ENCODE measurements at regions not wholly inside any gene's neighbourhood (a gene's known extent, or its start where the extent isn't known, plus 50 kb on each side); places are given as distances from the start of the nearest gene placed in this dataset.

DNA sequence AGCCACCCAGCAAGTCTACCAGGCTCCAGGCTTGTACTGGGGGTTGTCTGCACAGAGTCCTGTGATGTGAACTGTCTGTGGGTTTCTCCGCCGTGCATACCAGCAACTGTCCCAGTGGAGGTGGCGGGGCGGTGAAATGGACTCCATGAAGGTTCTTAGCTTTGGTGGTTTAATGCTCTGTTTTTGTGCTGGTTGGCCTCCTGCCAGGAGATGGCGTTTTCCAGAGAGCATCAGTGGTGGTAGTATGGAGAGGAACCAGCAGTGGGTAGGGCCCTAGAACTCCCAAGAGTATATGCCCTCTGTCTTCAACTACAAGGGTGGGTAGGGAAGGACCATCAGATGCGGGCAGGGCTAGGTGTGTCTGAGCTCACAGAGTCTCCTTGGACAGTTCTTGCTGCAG, 303.8 kb downstream of the TMEM121 start:
- DNase-seq (no peak), ATAC-seq (no peak)
- TF ChIP-seq, protein P1, sequence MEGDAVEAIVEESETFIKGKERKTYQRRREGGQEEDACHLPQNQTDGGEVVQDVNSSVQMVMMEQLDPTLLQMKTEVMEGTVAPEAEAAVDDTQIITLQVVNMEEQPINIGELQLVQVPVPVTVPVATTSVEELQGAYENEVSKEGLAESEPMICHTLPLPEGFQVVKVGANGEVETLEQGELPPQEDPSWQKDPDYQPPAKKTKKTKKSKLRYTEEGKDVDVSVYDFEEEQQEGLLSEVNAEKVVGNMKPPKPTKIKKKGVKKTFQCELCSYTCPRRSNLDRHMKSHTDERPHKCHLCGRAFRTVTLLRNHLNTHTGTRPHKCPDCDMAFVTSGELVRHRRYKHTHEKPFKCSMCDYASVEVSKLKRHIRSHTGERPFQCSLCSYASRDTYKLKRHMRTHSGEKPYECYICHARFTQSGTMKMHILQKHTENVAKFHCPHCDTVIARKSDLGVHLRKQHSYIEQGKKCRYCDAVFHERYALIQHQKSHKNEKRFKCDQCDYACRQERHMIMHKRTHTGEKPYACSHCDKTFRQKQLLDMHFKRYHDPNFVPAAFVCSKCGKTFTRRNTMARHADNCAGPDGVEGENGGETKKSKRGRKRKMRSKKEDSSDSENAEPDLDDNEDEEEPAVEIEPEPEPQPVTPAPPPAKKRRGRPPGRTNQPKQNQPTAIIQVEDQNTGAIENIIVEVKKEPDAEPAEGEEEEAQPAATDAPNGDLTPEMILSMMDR (IDR thresholded peaks at IDR 0.05) = no peak
- H3K27ac ChIP-seq = no peak overlapping the region
- intact Hi-C loops (cut with DNase I) = no loop called here
- H3K36me3 ChIP-seq = no peaks in the 10 kb centered on the region
- H3K9me3 ChIP-seq = no peaks in the 10 kb centered on the region
- no peaks in the 10 kb centered on the region for H3K4me1 ChIP-seq
- H3K27me3 ChIP-seq (ENCODE audit: low read depth) = peaks cover 5% of the 10 kb centered on the region
- no peak overlapping the region for H3K4me3 ChIP-seq

DNA sequence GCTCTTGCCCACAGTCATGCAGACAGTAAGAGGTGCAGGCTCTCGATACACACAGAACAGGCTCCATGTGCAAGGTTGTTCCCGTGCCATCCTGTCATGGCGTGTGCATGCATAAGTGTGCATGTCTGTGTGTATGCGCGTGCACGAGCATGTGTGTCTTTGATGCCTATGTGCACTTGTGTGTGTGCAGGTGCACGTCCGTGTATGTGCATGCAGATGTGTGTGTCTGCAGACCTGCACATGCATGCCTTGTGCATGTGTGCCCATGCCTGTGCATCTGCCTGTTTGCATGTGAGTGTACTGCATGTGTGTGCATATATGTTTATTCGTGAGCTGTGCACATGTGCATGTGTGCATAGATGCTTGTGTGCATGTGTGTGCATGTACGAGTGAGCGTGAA, 309.8 kb downstream of the TMEM121 start:
- Histone ChIP-seq H3K27me3 (ENCODE audit: low read depth) (no peaks in the 10 kb centered on the region), H3K27ac (no peak overlapping the region), H3K36me3 (no peaks in the 10 kb centered on the region), H3K9me3 (no peaks in the 10 kb centered on the region), H3K4me3 (no peak overlapping the region), H3K4me1 (no peaks in the 10 kb centered on the region)
- TF ChIP-seq, protein P1 (IDR thresholded peaks at IDR 0.05) = no peak
- ATAC-seq = no peak
- intact Hi-C loops (cut with DNase I) = no loop called here
- DNase-seq = no peak

DNA sequence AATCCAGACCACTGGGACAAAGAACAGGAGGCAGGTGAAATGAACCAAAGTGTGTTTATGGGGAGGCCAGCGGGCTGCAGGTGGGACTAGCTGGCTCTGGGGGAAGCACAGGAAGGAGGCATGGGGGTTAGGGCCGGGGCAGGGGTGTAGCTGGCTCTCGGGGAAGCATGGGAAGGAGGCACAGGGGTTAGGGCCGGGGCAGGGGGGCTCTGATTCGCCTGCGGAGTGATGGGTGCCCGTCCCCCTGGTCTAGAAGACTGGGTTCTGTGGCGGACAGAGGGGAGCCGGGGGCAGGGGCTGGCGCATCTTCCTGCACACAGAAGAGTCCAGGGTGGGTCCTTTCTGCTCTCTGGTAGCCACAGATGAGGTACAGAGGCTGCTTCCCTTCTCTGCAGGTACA, 310.3 kb downstream of the TMEM121 start:
- H3K27me3 ChIP-seq (ENCODE audit: low read depth) = no peaks in the 10 kb centered on the region
- no peaks in the 10 kb centered on the region for H3K9me3 ChIP-seq
- H3K36me3 ChIP-seq = no peaks in the 10 kb centered on the region
- DNase-seq (no peak), ATAC-seq (no peak)
- no peaks in the 10 kb centered on the region for H3K4me1 ChIP-seq
- H3K27ac ChIP-seq = no peak overlapping the region
- H3K4me3 ChIP-seq = no peak overlapping the region
- TF ChIP-seq, protein P1 (IDR thresholded peaks at IDR 0.05) = no peak
- intact Hi-C loops (cut with DNase I) = no loop called here

DNA sequence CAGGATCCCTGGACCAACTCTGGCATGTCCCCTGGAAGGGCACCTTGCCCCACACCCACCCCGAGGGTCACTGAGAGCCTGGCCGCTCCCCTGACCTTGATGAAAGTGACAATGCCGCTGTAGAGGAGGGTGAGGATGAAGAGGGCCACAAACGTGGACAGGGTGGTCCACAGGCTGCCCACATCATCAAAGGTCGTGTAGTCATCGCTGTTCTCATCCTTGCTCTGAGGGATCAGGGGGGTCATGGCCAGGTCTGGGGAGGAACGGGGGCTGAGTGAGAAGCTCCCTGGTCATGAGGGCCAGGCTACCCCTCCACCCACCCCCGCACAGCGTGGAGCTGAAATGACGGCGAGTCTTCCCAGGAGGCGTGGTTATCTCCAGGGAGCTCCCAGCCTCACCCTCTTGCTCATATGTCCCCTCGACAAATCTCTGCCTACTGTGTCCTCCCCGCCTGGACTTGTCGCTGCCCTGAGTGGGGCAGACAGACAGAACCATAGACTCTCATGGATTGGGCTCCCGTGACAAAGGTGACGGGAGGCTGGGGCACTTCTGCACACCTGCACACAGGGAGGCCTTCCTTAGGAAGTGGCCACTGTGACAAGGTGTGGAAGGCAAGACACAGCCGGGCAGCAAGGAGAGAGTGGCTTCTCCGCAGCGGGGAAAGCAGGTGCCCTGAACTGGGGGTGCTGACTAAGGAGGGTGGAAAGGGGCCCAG, 311.1 kb downstream of the TMEM121 start:
- H3K36me3 ChIP-seq = no peaks in the 10 kb centered on the region
- ATAC-seq (no peak), DNase-seq (no peak)
- H3K9me3 ChIP-seq = no peaks in the 10 kb centered on the region
- no peak overlapping the region for H3K27ac ChIP-seq
- H3K4me3 ChIP-seq = no peak overlapping the region
- TF ChIP-seq, protein P1 (IDR thresholded peaks at IDR 0.05) = no peak
- no peaks in the 10 kb centered on the region for H3K4me1 ChIP-seq
- intact Hi-C loops (cut with DNase I) = no loop called here
- no peaks in the 10 kb centered on the region for H3K27me3 ChIP-seq (ENCODE audit: low read depth)

DNA sequence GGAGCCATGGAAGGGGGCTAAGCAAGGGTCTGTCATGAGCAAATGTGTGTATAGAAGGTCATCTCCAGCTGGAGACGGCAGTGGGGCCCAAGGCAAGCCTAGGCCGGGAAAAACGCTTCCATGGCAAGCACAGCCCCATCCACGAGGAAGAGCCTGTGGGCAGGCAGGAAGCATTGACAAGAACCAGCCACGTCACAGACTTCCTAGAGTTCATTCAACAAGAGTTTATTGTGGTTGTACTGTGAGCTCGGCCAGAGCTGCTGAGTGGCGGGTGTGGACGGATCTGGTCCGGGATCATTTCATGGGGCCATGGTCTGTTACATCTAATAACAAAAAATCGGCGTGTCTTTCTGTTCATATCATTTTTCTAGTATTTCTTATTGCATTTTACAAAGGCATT, 311.7 kb downstream of the TMEM121 start:
- H3K4me3 ChIP-seq = no peak overlapping the region
- TF ChIP-seq, protein P1 (IDR thresholded peaks at IDR 0.05) = no peak
- no peaks in the 10 kb centered on the region for H3K4me1 ChIP-seq
- H3K27ac ChIP-seq = no peak overlapping the region
- ATAC-seq (no peak), DNase-seq (no peak)
- no peaks in the 10 kb centered on the region for H3K36me3 ChIP-seq
- no peaks in the 10 kb centered on the region for H3K9me3 ChIP-seq
- H3K27me3 ChIP-seq (ENCODE audit: low read depth) = no peaks in the 10 kb centered on the region
- intact Hi-C loops (cut with DNase I) = no loop called here

Data from lower lobe of right lung (tissue), 2 donors.